ENCODE measurements at regions not wholly inside any gene's neighbourhood (a gene's known extent, or its start where the extent isn't known, plus 50 kb on each side); places are given as distances from the start of the nearest gene placed in this dataset.
"Not testable (repeated sequence)": the region's sequence is repeated elsewhere in the genome, so short reads cannot be mapped to it uniquely, and the experiment has no call there.

DNA sequence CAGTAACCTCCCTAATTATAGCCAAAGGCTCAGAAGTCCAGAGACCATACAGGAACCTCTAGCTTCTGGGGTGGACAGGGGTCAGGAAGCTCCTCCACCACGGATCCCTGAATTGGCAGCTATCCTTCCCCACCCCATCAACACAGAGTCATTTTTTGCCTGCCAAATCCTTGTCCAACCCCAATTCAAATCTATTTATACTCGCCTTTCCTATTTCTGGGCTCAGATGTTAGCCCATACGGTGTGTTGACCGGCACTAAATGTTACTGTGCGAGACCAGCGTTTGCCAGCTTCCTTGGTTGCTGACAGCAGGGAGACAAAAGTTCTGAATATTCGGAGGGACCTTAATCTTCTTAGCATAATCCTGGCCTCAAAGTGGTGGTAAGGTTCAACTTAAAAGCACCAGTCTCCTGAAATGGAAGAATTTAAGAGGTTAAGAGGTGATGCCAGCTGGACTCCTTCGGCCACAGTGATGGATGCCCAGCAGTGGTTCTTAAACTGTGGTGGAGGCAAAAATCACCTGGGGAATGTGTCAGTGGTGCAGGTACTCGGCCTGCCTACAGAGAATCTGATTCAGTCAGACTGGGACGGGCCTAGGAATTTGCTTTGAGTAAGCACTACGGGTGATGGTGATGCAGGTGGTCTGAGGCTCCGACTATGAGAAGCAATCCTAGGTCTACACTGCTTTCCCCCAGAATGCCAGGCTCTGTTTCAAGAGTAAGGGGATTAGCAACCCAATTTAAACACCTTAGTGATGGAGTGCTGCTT lies 204.8 kb upstream of the MEF2C start:
- DNase-seq = no peak

- DNase-seq = no peak
Observed at GRCh38 chr5:89087128-89087527, 204.1 kb upstream of the MEF2C start.

- no peak for DNase-seq
Observed at GRCh38 chr5:89086390-89087086, 203.6 kb upstream of the MEF2C start.

- no peak for DNase-seq
Observed at GRCh38 chr5:89083791-89084190, 200.8 kb upstream of the MEF2C start.

DNA sequence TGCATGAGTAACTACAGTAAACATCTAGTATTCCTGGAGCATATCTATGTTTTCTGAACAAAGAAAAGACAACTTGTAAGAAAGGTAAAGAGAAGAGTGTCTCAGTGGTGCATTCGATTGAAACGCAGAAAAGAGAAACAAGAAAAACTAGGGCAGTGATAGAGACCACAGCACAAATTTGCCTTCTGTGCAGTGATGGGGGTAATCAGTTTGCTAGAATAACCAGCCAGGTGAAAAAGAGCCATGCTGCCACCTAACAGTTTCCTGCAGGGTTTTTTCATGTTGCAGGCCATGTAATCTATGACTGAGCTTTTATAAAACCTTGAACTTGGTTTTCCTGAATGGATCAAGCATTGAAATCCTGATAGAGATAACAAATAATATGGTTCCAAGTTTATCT lies 198.4 kb upstream of the MEF2C start:
- no peak for DNase-seq

DNA sequence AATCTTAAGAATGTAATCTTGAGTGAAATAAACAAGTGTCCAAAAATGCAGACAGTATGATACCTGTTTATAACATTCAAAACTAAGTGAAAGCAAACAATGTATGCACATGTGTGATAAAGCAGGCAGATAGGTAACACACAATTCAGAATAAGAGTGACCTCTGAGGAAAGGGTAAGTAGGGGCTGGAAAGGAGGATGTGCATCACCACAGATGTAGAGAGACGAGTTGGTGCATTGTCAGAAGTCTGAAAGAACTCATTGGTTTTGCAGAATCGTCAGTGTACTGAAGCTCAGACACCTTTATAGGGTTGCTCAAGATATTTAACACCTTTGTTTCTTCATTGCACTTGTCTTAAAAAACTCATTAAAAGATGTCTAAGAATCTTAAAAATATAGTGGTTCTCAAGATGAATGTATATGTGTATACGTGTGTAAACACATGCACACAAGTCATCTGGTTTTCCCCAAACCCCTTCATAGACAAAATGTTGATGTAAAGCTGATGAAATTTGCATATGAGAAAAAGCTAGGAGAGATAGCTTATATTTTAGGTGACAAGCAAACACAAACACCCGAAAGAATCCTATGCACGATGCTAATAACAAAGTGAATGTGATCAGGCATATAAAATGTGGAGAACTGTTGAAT lies 197.6 kb upstream of the MEF2C start:
- no peak for DNase-seq

DNA sequence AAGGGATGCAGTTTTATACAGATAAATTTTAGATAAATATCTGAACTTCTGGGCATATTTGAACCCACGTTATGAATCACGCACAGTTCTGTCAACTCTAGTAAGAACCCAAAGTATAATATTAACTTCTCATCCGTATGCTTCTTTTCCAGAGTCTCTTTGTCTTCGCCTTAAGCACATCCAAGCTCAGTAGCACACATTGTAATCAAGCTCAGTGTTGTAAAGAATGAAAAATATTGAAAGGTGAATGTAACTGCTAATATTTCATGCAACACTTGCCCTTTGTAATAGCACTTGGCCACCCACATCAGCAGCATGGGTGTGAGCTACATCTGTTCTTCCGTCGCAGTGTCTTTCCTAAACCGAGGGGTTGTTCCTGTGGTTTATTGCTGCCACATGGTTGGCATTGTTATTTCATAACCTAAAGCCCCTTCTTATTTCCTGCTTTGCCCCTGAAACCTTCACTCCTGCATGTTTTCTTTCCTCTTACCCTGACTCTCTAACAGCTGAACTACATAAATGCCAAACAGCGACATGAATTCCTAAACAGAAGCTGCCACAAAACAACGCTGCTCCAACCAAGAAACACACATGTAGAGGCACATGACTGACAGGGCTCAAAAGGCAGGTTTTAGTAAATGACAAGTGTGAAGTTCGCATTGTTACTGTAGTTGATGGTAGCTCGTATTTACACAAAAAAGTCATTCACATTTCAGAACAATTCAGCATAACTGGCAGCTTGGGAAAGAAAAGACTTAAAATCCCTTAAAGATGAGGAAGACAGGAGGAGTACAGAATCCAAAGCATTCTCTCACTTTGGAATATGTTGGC lies 190.1 kb upstream of the MEF2C start:
- no peak for DNase-seq

GRCh38 chr5:89071941-89072331 lies 189.0 kb upstream of the MEF2C start:
- no peak for DNase-seq

DNA sequence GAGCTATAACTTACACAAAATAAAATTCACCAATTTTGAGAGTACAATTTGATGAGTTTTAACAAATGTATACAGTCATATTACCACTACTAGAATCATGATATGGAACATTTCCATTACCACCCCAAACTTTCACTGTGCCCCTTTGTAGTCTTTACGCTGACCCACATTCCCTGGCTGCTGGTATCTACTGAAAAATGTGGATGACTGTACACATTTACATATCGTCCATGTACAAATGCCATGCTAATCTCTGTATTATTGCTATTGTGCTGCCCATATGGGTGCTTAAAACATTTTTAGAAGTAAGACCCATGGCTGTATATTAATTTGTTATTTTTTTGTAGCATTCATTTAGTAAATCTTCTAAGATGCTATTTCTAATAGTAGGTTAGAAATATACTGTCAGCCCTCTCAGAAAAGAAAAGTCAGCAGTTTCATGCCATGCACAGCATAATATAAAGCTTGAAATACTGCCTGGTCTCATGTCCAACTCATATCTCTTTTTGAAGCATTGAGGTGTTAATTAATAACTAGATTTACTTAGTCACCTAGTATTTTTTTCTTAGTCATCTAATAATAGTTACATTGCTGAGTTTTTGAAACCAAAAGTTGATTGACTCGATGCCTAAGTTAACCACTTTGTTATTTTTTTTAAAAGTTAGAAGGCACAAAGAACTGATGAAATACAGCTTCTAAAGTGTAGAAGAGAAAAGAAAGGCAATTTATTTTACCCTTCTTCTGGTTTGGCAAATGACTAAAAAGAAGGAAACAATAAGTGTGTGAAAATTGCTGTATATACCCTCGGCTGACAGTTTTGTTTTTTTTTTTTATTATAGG lies 188.3 kb upstream of the MEF2C start:
- no peak for DNase-seq

DNA sequence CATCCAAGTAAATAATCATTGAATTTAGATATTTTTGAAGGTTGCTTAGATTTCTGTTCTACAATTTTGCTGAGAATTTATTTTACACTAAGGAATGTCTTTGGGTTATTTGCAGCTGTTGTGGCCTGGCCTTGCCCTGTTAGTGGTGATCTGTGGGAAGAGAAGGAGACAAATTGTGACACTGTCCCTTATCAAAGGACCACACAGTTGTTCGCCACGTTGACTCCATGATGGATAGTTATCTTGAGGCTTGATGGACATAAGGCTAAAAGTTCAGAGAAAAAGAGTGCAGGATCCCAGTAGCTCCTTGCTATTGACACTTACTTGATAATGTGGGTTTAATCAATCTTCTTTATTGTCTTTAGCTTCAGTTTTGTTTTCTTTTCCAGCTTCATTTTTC lies 186.6 kb upstream of the MEF2C start:
- no peak for DNase-seq

GRCh38 chr5:89067362-89067761 lies 184.4 kb upstream of the MEF2C start:
- no peak for DNase-seq

DNA sequence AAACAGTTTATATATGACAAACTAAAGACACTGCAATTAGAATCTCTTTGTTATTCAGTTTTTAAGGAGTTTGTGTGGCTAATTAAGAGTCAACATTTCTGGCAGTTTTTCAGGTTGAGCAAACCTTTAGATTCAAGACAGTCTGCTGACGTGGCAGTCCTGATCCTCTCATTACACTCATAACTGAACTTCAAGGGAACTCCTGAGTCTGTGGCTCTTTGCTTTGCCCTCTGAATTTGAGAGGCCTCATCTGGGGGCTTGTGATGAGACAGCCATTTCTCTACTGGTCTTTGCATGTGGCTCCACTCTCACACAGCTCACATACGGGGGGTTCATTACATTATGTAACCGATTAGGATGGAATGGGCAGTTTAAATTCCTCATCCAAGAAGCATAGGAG lies 182.9 kb upstream of the MEF2C start:
- DNase-seq = no peak

- no peak for DNase-seq
Observed at GRCh38 chr5:89064736-89065135, 181.8 kb upstream of the MEF2C start.

DNA sequence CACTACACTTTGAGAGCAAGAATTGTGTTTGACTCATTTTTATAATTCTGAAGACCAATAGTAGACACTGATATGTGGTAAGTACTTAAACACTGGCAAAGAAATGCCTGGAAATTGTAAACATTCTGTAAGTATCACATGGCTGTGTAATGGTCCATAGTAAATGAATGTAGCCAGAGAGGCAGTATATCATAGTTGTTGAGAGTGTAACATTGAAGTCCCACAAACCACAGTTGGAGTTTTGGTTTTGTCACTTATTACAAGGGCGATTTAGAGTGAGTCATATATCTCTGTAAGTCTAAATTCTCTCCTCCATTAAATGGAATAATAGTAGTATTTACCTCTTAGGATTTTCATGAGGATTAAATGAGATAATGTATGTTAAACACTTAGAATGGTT lies 181.1 kb upstream of the MEF2C start:
- no peak for DNase-seq

DNA sequence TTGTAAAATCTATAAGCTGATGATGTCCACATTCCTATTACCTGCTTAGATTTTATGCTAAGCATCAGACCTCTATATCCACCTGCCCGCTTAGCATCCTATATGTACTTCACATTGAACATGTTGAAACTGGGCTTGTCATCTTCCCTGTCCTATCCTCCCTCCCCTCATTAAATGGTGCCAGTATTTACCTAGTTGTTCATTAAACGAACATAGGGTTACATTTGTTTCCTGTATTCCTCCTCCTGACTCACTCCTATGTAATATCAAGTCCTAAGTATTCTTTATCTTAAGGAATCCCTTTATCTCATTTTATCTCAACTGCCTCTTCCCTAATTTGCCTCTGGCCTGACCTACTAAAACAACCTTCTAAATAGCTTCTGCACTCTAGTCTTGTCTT lies 177.8 kb upstream of the MEF2C start:
- no peak for DNase-seq

DNA sequence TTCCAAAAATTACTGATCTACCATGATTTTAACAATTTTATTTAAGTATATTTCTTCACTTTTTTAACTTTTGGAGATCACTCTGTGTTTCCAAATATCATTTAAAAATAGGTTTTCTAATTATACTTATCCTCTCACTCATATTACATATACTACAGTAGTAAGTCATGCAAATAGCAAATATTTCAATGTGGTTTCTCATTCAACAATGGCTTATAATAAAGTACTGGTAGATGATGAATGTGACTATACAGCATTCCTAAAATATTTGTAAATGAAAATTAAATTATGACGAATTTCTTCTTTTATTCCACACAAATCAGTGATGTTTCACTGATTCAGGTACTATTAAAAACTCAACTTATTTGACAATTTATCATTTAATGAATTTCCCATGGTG lies 176.3 kb upstream of the MEF2C start:
- DNase-seq = no peak

DNA sequence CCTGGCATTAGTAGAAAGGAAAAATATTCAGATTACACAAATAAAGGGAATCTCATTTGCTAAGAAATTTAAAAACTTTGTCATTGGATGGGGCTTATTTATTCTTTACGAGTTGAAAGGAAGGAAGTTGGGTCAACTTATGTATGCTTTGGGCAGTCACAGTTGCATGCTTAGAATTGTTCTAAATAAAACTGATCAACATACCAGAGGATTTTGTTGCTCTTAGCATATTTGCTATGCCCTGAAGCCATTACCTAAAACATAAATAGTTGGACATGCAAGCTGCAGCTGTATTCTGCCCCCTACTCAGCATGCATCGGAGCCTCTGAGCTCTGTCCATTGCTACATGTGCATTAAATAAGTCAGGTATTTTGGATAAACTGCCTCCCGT lies 172.7 kb upstream of the MEF2C start:
- no peak for DNase-seq

- DNase-seq = no peak
Observed at GRCh38 chr5:89055015-89055694, 172.2 kb upstream of the MEF2C start.

GRCh38 chr5:89053547-89053946 lies 170.6 kb upstream of the MEF2C start:
- no peak for DNase-seq

- DNase-seq = not testable (repeated sequence)
Observed at GRCh38 chr5:89050062-89050461, 167.1 kb upstream of the MEF2C start.

DNA sequence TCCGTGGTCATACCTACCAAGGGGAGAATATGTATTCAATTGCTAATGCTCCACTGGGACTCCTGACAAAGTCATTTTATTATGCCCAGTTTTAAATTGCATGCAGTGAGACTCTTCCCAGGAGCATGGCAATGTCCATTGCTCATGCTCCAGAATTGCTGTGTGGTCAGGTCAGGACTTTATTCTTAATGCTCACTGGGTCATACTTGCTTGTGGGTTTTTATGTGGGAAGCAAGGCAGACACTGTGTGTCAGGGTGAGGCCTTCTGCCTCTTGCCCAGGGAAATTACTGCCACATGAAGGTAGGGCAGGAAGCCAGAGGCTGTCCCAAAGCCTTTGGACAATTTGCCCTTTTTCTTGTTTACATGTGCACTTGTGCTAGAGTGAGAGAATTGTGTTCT lies 164.6 kb upstream of the MEF2C start:
- no peak for DNase-seq

- no peak for DNase-seq
Observed at GRCh38 chr5:89045216-89045615, 162.2 kb upstream of the MEF2C start.

Measured in stimulated activated CD4-positive, alpha-beta T cell treated with anti-CD3 and anti-CD28 coated beads, Interleukin-15, amount 100 ng/mL, for 24 hours (primary cell).